ENCODE measurements at regions not wholly inside any gene's neighbourhood (a gene's known extent, or its start where the extent isn't known, plus 50 kb on each side); places are given as distances from the start of the nearest gene placed in this dataset.
"Not testable (repeated sequence)": the region's sequence is repeated elsewhere in the genome, so short reads cannot be mapped to it uniquely, and the experiment has no call there.

DNA sequence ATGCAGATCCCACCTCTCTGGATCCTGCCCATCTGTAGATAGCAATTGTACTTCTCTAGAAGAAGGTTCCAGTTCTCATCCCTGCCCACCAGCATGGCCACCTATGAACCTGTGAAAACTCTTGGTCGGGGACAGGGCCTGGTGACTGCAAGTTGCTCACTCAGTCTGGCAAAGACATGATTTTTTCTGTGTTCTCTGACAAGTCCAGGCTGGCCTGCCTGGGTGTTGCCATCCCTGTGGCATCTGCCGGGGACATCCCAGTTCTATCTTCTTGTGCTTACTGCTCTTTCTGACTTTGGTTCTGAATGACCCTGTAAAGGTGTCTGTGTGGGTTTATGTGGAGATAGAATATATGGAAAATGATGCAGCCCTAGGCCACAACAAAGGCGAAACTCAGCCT lies 545.8 kb downstream of the INSC start:
- DNase-seq (ENCODE audit: low spot score) = no peak

DNA sequence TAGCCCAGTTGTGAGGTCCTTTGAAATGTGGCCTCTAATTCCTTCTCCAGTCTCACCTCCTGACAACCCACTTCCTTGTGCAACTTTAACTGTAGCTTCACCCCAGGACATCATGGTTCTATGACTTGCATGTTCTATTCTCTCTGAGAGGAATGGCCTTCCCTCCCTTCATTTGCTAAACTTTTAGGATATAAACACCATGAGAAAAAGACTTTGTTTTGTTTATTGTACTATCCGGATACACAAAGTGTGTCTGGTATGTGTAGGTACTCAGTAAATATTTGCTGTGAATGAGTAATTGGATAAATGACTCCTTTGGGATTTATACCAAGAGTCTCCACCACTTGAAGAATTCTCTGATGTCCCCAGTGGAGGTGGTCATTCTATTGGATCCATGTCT lies 547.6 kb downstream of the INSC start:
- no peak for DNase-seq (ENCODE audit: low spot score)

DNA sequence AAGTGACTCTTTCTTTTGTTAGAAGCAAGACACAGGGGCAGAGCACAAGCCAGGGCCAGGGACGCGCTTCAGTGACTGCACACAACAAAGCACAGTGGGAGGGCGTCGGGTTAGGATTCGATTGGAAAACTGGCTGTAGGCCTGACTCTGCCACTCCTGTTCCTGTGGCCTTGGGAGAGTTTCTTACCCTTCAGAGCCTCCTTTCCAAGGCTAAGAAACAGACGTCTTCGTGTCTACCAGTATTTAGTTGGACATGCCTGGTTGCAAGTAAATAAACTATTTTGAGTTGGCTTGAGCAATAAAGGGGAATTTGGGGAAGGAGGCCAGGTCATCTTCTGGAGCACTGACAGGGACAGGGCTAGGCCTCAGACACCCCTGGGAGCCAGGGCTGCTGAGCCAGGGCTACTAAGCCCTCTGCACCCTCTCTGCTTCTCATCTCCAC lies 549.1 kb downstream of the INSC start:
- no peak for DNase-seq (ENCODE audit: low spot score)

DNA sequence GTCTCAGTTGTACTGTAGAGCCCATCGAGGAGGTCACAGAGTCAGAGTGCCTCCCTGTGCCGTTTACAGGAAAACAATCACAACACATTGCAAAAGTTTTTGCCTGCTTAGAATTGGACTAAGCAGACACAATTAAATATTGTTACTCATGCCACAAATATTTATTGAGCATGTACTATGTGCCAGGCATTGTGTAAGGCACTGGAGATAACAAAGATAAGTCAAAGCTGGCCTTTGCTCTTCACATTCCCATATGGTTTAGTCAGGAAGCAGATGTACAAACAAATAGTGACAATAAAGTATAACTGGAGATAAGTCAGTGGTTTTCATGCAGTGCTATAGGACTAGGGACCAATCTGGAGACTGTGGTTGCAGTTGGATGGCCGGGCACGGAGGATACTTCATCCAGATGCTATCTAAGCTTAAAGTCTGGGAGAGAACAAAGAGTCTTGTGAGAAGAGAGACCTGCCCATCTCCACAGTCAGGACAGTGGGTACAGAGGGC lies 550.7 kb downstream of the INSC start:
- DNase-seq (ENCODE audit: low spot score) = no peak

DNA sequence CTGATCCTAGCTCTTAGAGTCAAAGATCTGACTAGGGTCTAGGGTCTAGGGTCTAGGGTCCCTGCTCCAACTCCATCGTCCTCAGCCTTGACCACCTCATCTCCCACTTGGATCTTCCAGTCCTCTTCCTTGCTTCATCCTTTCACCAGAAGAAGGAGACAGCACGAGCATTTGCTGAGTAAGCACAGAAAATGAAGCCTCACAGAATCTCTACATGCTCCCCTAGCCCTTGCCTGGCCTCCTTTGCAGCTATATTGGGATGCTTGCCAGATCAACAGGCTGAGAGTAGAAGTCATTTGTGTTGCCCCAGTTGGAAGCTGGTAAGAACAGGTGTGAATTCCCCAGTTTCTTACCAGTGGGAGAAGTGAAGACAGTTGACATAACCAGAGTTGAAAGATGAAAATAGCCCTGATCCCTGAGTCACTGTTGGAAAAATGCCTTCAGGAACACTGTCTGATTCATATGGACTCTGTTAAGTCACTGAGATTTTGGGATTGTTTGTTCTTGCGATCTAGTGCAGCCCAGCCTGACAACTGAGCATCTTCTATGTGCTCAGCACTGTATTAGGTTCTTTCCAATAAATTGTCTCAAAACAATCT lies 552.5 kb downstream of the INSC start:
- no peak for DNase-seq (ENCODE audit: low spot score)

DNA sequence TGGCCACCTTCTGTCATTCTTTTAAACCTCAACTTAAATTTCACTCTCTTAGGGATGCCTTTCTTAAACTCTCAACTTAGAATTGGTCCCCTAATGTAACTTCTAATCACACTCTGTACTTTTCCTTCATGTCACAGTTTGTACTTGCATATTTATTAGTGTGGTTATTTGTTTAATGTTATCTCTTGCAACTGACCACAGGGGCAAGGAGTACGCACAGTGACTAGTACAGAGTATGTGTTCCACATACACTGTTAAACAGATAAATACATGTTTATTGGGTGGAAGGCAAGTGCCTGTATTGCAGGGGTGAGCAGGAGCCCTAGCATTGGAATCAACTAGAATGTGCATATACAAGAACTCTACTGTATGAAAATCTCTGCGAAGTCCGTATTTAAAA lies 554.0 kb downstream of the INSC start:
- no peak for DNase-seq (ENCODE audit: low spot score)

DNA sequence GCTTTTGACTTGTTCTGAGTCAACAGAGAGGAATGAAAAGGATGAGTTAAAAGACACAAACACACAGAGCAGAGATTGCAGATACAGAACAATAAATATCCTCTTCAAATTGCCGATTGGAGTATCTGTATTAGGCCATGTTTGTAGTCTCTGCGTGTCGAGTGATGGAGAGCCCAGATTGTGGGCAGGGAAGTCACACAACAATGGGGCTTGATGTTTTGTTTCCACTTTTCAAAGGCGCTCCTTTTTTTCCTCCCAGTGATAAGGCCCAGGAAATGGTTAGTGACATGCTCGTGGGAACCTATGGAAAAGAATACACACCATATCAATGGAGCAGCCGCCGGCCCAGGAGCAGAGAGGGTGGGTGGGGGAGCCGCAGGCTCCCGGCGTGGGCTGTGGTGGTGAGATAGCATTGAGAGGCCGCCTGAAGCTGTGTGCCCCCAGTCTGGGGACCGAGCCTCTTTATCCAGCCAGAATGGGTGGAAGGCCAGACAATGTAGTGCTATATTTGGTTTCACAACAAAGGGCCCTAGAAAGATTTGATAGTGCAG lies 555.9 kb downstream of the INSC start:
- DNase-seq (ENCODE audit: low spot score) = no peak

DNA sequence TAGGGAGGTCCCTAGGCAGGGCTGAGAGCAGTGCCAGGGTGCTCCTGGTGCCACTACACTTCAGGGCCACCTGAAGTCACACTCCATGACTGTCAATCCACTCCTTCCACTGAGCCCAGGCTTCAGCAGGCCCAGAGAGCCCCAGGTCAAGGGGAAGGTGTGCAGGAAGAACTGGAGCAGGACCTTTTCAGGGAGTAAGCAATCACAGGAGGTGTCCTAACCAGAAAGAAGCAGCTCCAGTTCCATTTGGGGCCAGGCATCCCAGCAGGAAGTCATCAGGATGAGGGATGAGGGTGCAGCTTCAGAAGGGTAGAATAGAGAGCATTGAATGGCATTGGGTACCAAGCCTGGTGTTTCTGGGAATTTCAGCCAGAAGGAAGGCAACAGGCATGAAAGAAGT lies 556.5 kb downstream of the INSC start:
- DNase-seq (ENCODE audit: low spot score) = no peak

DNA sequence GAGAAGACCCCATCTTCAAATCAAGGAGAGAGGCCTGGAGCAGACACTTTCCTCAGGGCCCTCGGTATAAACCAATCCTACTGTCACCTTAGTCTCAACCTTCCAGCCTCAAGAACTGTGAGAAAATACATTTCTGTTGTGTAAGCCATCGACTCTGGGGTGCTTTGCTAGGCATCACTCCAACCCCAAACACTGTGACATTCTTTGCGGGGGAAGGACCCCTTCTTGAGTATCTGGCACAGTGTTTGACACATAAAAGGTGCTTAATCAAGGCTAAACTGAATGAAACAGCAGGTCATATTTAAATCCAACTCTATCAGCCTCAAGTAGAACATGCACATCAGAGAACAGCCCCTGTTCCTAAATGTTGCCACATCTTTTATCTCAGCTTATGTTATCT lies 558.1 kb downstream of the INSC start:
- DNase-seq (ENCODE audit: low spot score) = no peak

DNA sequence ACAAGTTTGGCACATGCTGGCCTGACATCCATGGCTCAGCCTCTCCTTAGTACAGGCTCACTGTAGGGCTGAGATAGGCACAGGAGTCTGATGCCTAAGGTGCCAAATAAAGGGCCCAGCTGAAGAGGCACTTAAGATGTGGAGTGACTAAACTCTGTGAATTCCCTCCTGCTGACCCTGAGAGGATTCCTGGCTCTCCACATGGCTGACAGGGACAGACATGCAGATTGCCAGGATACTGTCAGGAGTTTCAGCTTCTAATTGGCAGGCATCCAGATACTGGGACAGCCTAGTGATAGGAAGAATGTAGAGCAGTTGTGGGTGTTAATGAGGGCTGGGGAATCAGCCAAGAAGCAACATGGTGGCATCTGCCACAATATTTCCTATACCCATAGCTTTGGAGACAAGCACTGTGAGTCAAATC lies 558.7 kb downstream of the INSC start:
- DNase-seq (ENCODE audit: low spot score) = no peak

DNA sequence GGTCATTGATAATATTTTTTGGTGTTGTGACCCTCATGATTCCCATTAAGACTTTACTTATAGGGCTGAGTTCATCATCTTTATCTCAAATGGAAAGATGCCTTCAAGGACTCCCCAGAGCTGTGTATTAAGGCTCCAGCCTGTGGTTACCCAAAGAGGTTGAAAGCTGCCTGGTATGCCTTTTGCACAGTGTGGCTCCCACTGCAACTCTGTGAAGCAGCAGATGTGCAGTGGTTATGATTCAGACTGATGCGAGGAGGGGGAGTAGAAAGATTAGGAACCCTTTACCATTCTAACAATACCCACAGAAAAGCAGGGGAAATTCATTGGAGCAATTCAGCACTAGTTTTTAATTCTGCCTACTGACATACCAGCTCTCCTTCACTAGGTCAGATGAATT lies 560.0 kb downstream of the INSC start:
- no peak for DNase-seq (ENCODE audit: low spot score)

DNA sequence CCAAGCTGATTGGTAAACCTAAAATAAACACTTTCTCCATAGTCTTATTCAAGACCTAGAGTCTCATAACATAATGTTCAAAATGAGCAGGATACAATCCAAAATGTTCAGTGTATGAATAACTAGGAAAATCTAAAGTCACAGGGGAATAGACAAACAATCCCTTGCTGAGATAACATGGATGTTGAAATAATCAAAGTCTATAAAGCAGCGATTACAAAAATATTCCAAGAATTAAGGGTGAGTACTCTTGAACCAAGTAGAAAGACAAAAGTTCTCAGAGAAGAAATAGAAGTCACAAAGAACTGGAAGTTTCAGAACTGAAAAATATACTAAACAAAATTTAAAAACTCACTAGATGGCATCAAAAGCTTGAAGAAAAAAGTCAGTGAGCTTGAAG lies 561.0 kb downstream of the INSC start:
- DNase-seq (ENCODE audit: low spot score) = no peak

DNA sequence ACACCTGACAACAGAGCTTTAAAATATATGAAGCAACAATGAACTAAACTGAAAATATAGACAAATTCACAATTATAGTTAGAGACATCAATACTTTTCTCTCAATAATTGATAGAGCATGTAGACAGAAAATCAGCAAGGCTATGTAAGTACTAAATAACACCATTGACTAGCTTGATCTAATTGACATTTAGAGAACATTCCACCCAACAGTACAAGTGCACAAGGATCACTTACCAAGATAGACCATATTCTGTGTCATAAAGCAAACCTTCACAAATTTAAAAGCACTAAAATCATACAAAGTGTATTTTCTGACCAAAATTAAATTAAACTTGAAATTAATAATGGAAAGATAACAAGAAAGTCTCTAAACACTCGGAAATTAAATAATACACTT lies 562.5 kb downstream of the INSC start:
- DNase-seq (ENCODE audit: low spot score) = no peak

DNA sequence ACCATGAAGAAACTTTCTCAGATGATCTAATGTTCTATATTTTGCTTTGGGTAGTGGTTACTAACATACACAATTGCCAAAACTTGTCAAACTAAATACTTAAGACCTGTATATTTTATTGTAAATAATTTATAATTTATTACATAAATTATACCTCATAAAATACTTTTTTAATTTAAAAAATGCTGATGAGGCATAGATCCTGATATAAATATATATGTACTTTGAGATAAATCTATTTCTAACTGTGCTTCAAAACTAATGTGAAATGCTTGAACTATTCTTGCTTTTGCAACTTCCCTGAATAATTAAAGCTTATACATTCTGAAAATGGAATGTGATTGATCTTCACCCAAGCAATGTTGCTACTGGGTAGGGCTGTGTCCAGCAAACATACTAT lies 568.8 kb downstream of the INSC start:
- DNase-seq (ENCODE audit: low spot score) = no peak

DNA sequence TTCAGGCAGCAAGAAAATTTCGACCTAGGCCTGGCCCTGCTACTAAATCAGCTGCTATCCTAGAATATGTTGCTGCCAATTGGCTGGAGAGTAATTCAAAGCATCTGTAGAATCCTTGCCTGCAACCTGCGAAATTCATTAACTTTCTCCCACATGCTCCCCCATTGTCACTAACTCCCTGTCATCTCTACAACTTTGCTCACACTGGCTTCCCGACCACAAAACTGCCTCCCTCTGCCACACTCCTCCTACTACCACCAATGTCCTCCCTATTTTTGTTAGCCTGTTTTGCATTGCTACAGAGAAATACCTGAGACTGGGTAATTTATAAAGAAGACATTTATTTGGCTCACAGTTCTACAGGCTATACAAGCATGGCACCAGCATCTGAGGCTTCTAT lies 570.6 kb downstream of the INSC start:
- DNase-seq (ENCODE audit: low spot score) = no peak

DNA sequence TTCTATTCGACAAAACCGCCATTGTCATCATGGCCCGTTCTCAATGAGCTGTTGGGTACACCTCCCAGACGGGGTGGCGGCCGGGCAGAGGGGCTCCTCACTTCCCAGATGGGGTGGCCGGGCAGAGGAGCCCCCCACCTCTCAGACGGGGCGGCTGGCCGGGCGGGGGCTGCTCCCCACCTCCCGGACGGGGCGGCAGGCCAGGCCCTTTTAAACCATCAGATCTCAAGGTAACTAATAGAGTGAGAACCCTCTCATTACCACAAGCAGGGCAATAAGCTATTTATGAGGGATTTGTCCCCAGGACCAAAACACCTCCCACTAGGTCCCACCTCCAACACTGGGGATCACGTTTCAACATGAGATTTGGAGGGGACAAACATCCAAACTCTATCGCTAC lies 571.5 kb downstream of the INSC start:
- DNase-seq (ENCODE audit: low spot score) = not testable (repeated sequence)

DNA sequence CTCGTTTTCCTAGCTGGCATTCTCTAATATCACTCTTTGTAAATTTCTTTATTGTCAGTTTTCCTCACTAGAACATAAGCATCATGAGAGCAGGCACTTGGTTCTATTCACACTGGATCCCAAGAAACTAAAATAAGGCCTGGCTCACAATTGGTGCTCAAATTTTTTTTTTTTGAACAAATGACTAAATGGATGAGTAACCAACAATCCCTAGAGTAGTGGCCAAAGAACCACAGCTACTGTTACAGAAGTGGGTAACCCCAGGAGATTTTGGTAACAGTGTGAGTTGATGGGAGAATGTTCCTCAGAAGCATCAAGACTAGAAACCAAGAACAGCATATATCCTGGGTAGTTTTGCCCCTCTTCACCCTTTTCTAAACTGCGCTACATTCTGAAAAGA lies 572.6 kb downstream of the INSC start:
- no peak for DNase-seq (ENCODE audit: low spot score)

DNA sequence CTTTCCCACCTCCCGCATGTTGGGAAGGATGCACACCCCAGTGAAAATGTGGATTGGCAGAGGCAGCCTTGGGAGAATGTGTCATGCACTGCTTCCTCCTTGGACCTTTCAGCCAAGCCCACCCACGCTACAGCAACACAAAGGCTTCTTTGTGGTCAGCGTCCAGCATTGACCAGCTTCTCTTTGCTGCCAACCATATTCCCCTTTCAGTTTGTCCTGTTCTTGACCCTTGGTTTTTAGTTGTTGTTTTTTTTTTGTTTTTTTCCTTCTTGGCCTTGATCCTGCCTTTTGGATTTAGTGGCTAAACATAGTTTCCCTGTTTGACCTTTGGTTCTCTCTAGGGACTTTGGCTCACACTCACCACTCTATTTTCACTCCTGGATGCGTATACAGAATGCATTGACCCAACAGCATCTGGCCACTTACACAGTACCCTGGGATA lies 573.6 kb downstream of the INSC start:
- DNase-seq (ENCODE audit: low spot score) = no peak

DNA sequence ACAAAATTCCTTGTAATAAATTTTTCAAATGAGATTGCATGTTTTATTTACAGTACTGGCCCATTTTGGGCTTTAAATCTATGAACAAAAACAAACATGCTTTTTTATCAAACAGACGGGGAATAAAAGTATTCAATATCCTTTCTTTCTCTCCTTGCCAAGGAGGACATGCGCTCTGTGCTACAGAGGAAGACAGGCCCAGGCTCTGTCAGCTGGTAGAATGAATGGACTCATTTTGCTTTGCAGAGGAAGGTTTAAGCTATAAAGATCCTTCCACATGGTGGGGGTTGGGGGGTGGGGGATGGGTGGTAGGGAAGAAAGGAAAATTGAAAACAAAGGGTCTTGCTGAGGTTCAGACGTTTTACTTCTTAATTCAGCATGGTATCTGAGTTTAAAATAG lies 575.6 kb downstream of the INSC start:
- DNase-seq (ENCODE audit: low spot score) = no peak

DNA sequence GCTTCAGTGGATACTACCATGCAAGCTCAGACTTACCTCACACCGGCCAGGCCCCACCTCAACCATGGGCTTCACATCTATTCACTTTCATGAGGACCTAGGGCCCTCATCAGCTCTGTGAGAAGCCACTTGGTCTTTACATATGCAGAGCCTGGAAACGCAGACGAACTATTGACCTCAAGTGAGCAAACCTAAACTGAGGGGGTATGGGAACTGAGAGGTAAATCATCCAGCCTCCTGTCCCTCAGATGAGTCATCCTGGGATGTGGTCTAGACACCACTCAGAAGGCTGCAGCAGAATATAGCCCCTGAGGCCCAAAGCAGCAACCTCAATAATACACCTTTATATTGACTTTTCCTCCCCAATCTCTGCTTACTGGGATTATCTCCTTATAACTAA lies 578.0 kb downstream of the INSC start:
- no peak for DNase-seq (ENCODE audit: low spot score)

DNA sequence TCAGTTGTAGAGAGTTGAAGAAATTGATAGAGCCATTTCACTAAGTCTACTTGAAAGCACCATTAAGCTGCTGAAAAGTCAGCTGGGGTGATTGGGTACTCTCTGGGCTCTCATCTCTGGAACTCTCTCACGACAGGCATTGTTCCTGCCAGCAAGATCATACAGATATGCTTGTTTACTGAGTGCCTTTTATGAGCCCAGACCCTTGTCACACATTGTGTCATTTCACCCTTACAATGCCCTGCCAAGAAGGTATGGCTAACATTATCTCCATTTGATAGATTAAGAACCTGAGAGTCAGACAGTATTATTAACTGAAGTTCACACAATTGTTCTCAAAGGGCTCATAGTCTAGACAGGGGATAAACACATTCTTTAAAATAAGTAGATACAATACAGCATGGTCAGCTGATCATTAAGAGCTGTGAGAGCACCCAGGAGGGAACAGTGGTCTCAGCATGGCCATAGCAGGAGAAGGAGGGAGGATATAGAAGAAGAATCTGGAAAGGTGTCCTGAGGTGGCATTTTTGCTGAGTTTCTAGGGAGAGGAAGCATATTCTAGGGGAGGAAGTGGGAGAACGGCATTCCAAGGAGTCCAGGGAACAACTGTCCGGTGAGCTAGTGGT lies 580.5 kb downstream of the INSC start:
- no peak for DNase-seq (ENCODE audit: low spot score)

DNA sequence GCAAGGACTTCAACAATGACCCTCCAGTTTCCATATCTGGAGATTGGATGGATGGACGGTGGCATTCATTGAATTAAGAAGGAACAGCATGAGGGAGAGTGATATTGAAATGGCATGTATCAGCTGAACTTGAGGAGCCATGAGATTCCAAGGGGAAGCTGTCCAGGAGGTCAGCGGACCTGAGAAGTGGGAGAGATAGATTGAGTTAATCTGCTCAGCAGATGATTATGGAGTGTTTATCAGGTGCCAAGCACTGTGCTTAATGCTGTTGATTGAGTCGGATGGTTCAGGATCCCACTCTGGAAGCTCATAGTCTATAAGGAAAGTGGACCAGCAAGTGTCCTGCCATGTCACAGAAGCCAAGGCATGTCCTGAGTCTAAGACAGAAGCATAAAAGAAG lies 581.3 kb downstream of the INSC start:
- no peak for DNase-seq (ENCODE audit: low spot score)

DNA sequence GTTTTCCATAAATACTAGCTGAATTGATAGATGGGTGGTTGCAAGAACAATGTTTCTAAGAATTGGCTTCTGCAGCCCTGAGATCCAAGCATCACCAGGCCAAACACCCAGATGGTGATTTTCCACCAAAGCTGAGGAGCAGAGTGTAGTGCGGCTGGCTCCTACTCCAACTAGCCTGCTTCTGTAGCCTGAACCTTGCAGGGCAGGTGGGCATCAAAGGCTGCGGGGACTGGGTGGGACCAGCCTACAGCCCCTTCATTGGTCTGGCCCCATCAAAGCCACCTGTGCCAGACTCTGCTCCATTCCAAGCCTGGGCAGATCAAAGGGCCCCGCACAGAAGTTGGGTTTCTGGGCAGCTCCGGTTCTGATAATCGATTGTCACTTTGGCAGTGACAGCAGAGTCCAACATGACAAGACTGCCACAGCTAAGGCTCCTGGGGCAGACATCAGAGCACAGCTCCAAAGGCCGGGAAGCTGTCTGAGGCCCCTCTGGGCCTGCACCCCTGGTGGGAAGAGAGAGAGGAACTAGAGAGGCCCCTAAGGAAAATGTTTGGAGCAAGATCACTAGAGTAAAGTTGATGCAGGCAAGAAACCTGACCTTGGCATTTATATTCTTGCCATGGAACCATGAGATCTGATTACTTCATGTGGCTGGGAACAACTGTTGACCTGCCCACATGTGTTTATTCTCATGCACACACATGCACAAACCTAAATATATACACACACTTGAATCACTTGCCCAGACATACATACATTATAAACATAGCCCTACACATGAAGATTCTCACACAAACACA lies 582.9 kb downstream of the INSC start:
- no peak for DNase-seq (ENCODE audit: low spot score)

Data from hematopoietic multipotent progenitor cell treated with erythropoietin and hydrocortisone succinate and interleukin-3 and kit ligand, for 17 days (in vitro differentiated cells).